Activated naive CD8-positive, alpha-beta T cell (primary cell): ENCODE measurements at regions not wholly inside any gene's neighbourhood (a gene's known extent, or its start where the extent isn't known, plus 50 kb on each side); places are given as distances from the start of the nearest gene placed in this dataset.

ENCODE experiments used
- H3K27ac Mint-ChIP-seq: one replicate; pipeline ENCODE4 v1.8.0; 2021; ENCODE audit warnings: mixed read lengths
- H3K27me3 Mint-ChIP-seq: one replicate; pipeline ENCODE4 v1.8.0; 2021; ENCODE audit warnings: mixed read lengths
- H3K36me3 Mint-ChIP-seq: one replicate; pipeline ENCODE4 v1.8.0; 2021; ENCODE audit warnings: mixed read lengths
- H3K4me1 Mint-ChIP-seq: one replicate; pipeline ENCODE4 v1.8.0; 2021; ENCODE audit warnings: low read depth, mixed read lengths
- H3K4me3 Mint-ChIP-seq: one replicate; pipeline ENCODE4 v1.8.0; 2021; ENCODE audit warnings: mild to moderate bottlenecking, mixed read lengths
- H3K9me3 Mint-ChIP-seq: one replicate; pipeline ENCODE4 v1.8.0; 2021; ENCODE audit warnings: low read depth, mixed read lengths

DNA sequence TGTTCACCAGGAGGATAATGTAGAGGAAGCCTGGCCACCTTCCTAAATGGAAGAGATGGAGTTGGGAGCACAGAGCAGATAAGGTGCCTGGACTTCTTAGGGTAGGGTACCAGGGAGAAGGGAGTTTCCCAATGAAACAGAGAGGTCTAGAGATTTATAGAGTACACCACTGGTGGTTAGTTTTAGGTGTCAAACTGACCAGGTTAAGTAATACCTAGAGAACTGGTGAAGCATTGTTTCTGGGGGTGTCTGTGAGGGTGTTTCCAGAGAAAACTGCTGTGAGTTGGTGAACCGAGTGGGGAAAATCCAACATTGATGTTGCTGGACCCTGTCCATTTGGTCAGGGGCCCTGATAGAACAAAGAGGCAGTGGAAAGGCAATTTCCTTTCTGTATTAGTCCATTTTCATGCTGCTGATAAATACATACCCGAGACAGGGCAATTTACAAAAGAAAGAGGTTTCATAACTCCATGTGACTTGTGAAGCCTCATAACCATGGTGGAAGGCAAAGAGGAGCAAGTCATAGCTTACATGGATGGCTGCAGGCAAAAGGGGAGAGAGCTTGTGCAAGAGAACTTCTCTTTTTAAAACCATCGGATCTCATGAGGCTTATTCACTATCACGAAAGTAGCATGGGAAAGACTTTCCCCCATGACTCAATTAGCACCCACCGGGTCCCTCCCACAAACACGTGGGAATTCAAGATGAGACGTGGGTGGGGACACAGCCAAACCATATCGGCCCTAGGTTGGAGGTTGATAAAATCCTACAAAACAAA is 260.8 kb downstream of the CBLN2 start:
- Mint-ChIP-seq H3K36me3 (no peaks in the 10 kb centered on the region), H3K27ac (no peak overlapping the region), H3K27me3 (no peaks in the 10 kb centered on the region), H3K9me3 (peaks cover 11% of the 10 kb centered on the region), H3K4me3 (no peak overlapping the region), H3K4me1 (no peaks in the 10 kb centered on the region)

DNA sequence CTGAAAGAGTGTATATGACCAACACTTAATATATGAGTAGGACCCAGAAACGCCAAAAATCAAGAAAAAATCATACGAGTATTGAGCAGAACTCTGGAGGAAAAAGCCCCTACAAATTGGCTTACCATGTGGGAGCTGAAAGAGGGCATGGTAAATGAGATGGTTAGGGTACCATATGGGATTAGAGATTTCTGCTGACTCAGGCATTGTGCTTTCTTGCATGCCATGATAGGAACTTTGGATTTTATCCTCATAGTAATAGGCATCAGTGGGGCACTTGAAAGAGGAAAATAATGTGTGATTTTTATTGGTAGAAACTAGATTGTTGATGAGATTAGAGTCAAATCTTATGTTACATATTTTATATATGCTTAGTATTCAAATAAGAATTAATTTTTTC is 271.1 kb downstream of the CBLN2 start:
- H3K27ac Mint-ChIP-seq = no peak overlapping the region
- H3K4me3 Mint-ChIP-seq = no peak overlapping the region
- peaks cover 7% of the 10 kb centered on the region for H3K9me3 Mint-ChIP-seq
- H3K27me3 Mint-ChIP-seq = no peaks in the 10 kb centered on the region
- no peaks in the 10 kb centered on the region for H3K4me1 Mint-ChIP-seq
- H3K36me3 Mint-ChIP-seq = no peaks in the 10 kb centered on the region

- Mint-ChIP-seq H3K4me3 (no peak overlapping the region), H3K27ac (no peak overlapping the region), H3K27me3 (no peaks in the 10 kb centered on the region), H3K9me3 (no peaks in the 10 kb centered on the region), H3K36me3 (no peaks in the 10 kb centered on the region), H3K4me1 (no peaks in the 10 kb centered on the region)
These were observed 282.6 kb downstream of the CBLN2 start for GRCh38 chr18:72261590-72261989.

GRCh38 chr18:72246076-72246475 is 298.1 kb downstream of the CBLN2 start:
- H3K27me3 Mint-ChIP-seq = no peaks in the 10 kb centered on the region
- peaks cover 8% of the 10 kb centered on the region for H3K9me3 Mint-ChIP-seq
- H3K4me1 Mint-ChIP-seq = no peaks in the 10 kb centered on the region
- no peak overlapping the region for H3K27ac Mint-ChIP-seq
- no peak overlapping the region for H3K4me3 Mint-ChIP-seq
- no peaks in the 10 kb centered on the region for H3K36me3 Mint-ChIP-seq

- Mint-ChIP-seq H3K36me3 (no peaks in the 10 kb centered on the region), H3K4me1 (no peaks in the 10 kb centered on the region), H3K27ac (no peak overlapping the region), H3K4me3 (no peak overlapping the region), H3K9me3 (peaks cover 9% of the 10 kb centered on the region), H3K27me3 (no peaks in the 10 kb centered on the region)
These were observed 308.7 kb downstream of the CBLN2 start for GRCh38 chr18:72235422-72235821.

- no peaks in the 10 kb centered on the region for H3K27me3 Mint-ChIP-seq
- no peak overlapping the region for H3K27ac Mint-ChIP-seq
- H3K4me3 Mint-ChIP-seq = no peak overlapping the region
- H3K4me1 Mint-ChIP-seq = no peaks in the 10 kb centered on the region
- H3K36me3 Mint-ChIP-seq = no peaks in the 10 kb centered on the region
- peaks cover 9% of the 10 kb centered on the region for H3K9me3 Mint-ChIP-seq
These were observed 311.0 kb downstream of the CBLN2 start for GRCh38 chr18:72233106-72233505.

GRCh38 chr18:72232644-72233043 is 311.5 kb downstream of the CBLN2 start:
- Mint-ChIP-seq H3K36me3 (no peaks in the 10 kb centered on the region), H3K4me3 (no peak overlapping the region), H3K9me3 (peaks cover 9% of the 10 kb centered on the region), H3K4me1 (no peaks in the 10 kb centered on the region), H3K27me3 (no peaks in the 10 kb centered on the region), H3K27ac (no peak overlapping the region)

DNA sequence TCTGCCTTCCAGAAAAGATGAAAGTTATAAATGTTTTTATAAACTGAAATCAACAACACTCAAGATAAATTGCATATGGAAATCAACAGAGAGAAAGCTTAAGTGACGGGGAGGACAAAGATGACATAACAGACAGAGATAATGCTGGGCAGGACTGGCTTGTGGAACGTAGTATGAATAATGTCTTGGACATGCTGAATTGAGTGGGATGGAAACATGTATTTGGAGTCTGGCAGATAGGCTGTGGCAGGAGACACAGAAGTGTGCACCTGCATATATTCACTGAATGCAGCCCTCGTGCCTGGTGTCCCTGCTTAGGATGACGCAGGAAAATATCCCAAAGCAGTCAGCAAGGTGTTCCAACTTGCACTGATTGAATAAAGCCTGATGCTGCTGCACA is 318.2 kb downstream of the CBLN2 start:
- Mint-ChIP-seq H3K27ac (no peak overlapping the region), H3K36me3 (no peaks in the 10 kb centered on the region), H3K27me3 (no peaks in the 10 kb centered on the region), H3K9me3 (peaks cover 6% of the 10 kb centered on the region), H3K4me1 (no peaks in the 10 kb centered on the region), H3K4me3 (no peak overlapping the region)

DNA sequence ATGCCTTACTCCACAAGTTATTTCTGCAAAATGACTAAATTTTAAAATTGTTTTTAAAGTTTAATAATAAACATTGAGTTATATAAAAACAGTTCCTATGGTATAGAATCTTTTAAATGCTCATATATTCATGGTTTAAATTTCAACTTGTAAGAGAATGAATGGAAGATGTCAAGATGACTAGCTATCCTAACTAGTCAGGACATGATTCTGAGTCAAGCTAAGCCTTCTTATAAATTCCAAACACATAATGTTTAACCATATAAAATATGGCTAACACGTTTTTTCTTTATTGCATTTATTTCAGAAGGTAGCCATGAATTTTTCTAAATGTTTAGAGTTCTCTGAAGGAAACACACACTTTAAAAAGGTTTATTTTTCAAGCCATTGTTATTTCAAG is 320.4 kb downstream of the CBLN2 start:
- Mint-ChIP-seq H3K36me3 (no peaks in the 10 kb centered on the region), H3K27ac (no peak overlapping the region), H3K4me3 (no peak overlapping the region), H3K4me1 (no peaks in the 10 kb centered on the region), H3K9me3 (peaks cover 6% of the 10 kb centered on the region), H3K27me3 (no peaks in the 10 kb centered on the region)

DNA sequence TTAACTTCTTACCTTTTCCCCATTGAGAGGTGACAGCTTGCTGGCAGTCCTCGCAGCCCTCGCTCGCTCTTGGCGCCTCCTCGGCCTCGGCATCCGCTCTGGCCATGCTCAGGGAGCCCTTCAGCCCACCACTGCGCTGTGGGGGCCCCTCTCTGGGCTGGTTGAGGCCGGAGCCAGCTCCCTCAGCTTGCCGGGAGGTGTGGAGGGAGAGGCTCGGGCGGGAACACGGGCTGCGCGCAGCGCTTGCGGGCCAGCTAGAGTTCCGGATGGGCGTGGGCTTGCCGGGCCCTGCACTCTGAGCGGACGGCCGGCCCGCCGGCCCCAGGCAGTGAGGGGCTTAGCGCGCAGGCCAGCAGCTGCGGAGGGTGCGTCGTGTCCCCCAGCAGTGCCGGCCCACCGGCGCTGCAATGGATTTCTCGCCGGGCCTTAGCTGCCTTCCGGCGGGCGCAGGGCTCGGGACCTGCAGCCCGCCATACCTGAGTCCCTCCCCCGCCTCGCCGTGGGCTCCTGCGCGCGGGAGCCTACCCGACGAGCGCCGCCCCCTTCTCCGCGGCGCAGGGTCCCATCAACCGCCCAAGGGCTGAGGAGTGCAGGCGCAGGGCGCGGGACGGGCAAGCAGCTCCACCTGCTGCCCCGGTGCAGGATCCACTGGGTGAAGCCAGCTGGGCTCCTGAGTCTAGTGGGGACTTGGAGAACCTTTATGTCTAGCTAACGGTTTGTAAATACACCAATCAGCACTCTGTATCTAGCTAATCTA is 335.0 kb downstream of the CBLN2 start:
- no peaks in the 10 kb centered on the region for H3K27me3 Mint-ChIP-seq
- H3K27ac Mint-ChIP-seq = no peak overlapping the region
- H3K9me3 Mint-ChIP-seq = no peaks in the 10 kb centered on the region
- H3K4me3 Mint-ChIP-seq = no peak overlapping the region
- H3K36me3 Mint-ChIP-seq = no peaks in the 10 kb centered on the region
- H3K4me1 Mint-ChIP-seq = no peaks in the 10 kb centered on the region

DNA sequence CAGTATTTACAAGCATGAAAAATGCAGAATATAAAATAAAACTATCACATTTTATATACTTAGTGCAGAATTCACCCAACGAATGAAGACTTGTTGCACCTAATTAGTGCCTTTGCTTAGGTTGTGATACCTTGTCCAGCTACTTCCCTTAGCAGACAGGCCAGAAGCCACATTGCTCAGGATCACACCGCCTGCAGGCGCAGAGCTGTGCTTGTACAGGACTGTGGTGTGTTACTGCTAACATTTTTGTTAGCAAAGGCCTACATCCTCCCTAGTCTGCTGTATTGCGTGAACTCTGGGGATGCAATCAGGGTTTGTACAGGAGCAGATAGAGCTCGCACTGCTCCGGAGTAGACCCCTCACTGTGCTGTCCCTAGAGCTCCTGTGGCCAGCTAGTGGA is 336.9 kb downstream of the CBLN2 start:
- H3K27me3 Mint-ChIP-seq = no peaks in the 10 kb centered on the region
- no peaks in the 10 kb centered on the region for H3K9me3 Mint-ChIP-seq
- no peaks in the 10 kb centered on the region for H3K4me1 Mint-ChIP-seq
- no peak overlapping the region for H3K27ac Mint-ChIP-seq
- no peak overlapping the region for H3K4me3 Mint-ChIP-seq
- H3K36me3 Mint-ChIP-seq = no peaks in the 10 kb centered on the region

- Mint-ChIP-seq H3K36me3 (no peaks in the 10 kb centered on the region), H3K27me3 (no peaks in the 10 kb centered on the region), H3K4me3 (no peak overlapping the region), H3K9me3 (no peaks in the 10 kb centered on the region), H3K27ac (no peak overlapping the region), H3K4me1 (no peaks in the 10 kb centered on the region)
These were observed 337.3 kb downstream of the CBLN2 start for GRCh38 chr18:72206814-72207213.

DNA sequence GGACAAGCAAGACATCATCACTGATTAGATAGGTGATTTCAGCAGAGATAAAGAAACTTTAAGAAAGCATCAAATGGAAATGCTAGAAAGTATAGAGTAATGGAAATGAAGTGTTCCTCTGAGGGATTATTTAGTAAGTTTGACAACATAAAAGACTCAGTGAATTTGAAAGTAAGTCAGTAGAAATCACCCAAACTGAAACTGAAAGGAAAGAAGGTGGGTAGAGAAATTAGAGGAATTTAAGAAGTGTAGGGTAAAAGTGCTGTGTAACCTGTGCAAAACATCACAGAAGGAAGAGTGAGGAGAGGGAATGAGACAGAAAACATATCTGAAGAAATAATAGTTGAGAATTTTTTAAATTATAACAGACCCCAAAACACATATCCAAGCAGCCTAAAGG is 343.1 kb downstream of the CBLN2 start:
- no peaks in the 10 kb centered on the region for H3K27me3 Mint-ChIP-seq
- H3K9me3 Mint-ChIP-seq = peaks cover 3% of the 10 kb centered on the region
- no peak overlapping the region for H3K4me3 Mint-ChIP-seq
- no peaks in the 10 kb centered on the region for H3K36me3 Mint-ChIP-seq
- H3K27ac Mint-ChIP-seq = no peak overlapping the region
- H3K4me1 Mint-ChIP-seq = no peaks in the 10 kb centered on the region

GRCh38 chr18:72197591-72197990 is 346.6 kb downstream of the CBLN2 start:
- no peaks in the 10 kb centered on the region for H3K27me3 Mint-ChIP-seq
- H3K9me3 Mint-ChIP-seq = peaks cover 7% of the 10 kb centered on the region
- H3K27ac Mint-ChIP-seq = no peak overlapping the region
- H3K36me3 Mint-ChIP-seq = no peaks in the 10 kb centered on the region
- H3K4me3 Mint-ChIP-seq = no peak overlapping the region
- H3K4me1 Mint-ChIP-seq = no peaks in the 10 kb centered on the region

DNA sequence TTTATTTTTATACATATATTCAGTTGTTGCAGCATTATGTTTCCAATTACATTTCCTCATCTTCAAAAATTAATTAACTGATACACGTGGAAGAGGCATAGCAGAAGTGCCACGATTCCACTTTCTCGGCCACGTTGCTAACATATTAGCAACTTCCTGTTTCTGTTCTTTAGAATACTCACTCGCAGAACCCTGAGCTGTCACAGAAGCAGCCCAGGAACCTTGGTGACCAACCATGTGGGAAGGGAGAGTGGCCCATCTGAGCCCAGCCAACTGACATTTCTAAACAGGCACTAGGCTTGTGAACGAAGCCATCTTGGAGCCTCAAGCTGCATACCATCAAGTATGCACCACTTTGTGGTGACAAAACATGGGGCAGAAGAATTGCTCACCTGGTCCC is 350.1 kb downstream of the CBLN2 start:
- Mint-ChIP-seq H3K36me3 (no peaks in the 10 kb centered on the region), H3K4me3 (no peak overlapping the region), H3K9me3 (peaks cover 7% of the 10 kb centered on the region), H3K27ac (no peak overlapping the region), H3K4me1 (no peaks in the 10 kb centered on the region), H3K27me3 (no peaks in the 10 kb centered on the region)

GRCh38 chr18:72187956-72188355 is 356.2 kb downstream of the CBLN2 start:
- Mint-ChIP-seq H3K4me1 (no peaks in the 10 kb centered on the region), H3K27me3 (no peaks in the 10 kb centered on the region), H3K9me3 (no peaks in the 10 kb centered on the region), H3K4me3 (no peak overlapping the region), H3K36me3 (no peaks in the 10 kb centered on the region), H3K27ac (no peak overlapping the region)
